ENCODE measurements at regions not wholly inside any gene's neighbourhood (a gene's known extent, or its start where the extent isn't known, plus 50 kb on each side); places are given as distances from the start of the nearest gene placed in this dataset.
A peak's percentile ranks its signal among the peaks of the same experiment; 100 is the strongest.

DNA sequence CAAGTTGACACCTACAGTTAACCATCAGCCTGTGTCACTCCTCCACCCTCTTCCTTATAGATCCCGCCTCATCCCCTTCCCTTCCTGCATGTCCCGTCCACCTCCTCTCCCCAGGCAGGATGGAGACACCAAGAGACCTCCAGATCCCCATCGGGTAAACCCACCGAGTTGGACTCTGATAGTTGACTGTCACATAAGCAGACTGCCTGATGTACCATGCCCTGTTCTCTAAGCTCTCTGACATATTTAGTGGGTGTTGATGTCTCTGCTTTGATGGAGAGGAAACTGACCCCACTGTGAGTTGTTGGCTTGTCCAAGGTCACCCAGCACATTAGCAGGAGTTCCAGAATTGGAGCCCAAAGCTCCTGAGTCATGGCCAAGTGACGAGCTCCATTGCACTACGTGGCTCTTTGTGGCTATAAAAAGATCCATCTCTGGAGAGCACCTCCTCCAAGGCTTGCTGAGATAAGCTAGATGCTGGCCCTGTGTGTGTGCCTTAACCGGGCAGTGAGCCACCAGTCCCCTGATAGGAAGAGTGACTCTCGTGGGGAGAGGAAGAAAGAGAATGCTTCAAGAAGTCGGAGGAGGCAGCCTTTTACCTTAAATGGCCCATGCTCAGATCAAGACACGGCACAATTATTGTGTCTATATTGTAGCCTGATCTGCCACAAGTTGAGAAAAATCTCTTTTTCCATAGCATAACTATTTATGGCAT lies 236.0 kb upstream of the ECI2 start (continued):
- TF ChIP-seq, protein P1, sequence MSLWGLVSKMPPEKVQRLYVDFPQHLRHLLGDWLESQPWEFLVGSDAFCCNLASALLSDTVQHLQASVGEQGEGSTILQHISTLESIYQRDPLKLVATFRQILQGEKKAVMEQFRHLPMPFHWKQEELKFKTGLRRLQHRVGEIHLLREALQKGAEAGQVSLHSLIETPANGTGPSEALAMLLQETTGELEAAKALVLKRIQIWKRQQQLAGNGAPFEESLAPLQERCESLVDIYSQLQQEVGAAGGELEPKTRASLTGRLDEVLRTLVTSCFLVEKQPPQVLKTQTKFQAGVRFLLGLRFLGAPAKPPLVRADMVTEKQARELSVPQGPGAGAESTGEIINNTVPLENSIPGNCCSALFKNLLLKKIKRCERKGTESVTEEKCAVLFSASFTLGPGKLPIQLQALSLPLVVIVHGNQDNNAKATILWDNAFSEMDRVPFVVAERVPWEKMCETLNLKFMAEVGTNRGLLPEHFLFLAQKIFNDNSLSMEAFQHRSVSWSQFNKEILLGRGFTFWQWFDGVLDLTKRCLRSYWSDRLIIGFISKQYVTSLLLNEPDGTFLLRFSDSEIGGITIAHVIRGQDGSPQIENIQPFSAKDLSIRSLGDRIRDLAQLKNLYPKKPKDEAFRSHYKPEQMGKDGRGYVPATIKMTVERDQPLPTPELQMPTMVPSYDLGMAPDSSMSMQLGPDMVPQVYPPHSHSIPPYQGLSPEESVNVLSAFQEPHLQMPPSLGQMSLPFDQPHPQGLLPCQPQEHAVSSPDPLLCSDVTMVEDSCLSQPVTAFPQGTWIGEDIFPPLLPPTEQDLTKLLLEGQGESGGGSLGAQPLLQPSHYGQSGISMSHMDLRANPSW (CRISPR knock-in tag; IDR thresholded peaks at IDR 0.05), result no peak
- TF ChIP-seq, protein P2, sequence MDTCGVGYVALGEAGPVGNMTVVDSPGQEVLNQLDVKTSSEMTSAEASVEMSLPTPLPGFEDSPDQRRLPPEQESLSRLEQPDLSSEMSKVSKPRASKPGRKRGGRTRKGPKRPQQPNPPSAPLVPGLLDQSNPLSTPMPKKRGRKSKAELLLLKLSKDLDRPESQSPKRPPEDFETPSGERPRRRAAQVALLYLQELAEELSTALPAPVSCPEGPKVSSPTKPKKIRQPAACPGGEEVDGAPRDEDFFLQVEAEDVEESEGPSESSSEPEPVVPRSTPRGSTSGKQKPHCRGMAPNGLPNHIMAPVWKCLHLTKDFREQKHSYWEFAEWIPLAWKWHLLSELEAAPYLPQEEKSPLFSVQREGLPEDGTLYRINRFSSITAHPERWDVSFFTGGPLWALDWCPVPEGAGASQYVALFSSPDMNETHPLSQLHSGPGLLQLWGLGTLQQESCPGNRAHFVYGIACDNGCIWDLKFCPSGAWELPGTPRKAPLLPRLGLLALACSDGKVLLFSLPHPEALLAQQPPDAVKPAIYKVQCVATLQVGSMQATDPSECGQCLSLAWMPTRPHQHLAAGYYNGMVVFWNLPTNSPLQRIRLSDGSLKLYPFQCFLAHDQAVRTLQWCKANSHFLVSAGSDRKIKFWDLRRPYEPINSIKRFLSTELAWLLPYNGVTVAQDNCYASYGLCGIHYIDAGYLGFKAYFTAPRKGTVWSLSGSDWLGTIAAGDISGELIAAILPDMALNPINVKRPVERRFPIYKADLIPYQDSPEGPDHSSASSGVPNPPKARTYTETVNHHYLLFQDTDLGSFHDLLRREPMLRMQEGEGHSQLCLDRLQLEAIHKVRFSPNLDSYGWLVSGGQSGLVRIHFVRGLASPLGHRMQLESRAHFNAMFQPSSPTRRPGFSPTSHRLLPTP (IDR thresholded peaks at IDR 0.05; ENCODE audit: borderline replicate concordance, extremely low read depth, insufficient read length), result no peak
- TF ChIP-seq SIRT6 (IDR thresholded peaks at IDR 0.05; ENCODE audit: low read depth, low read length) (no peak), CHD1 (IDR thresholded peaks at IDR 0.05; ENCODE audit: low read length) (no peak), NBN (IDR thresholded peaks at IDR 0.05; ENCODE audit: low read depth) (peak; percentile 78; the same call in 1 of the 2 replicates), SAFB (IDR thresholded peaks at IDR 0.05; ENCODE audit: borderline replicate concordance, low read depth, low read length) (no peak), TAF1 (IDR thresholded peaks at IDR 0.05; ENCODE audit: control insufficient read depth, extremely low read depth, insufficient read depth, low read length, severe bottlenecking) (no peak), TARDBP (IDR thresholded peaks at IDR 0.05) (no peak), POLR2AphosphoS2 (IDR thresholded peaks at IDR 0.05; ENCODE audit: low read length) (no peak), RBM15 (IDR thresholded peaks at IDR 0.05; ENCODE audit: insufficient read depth, low read length) (no peak), ZFP1 (CRISPR knock-in tag; IDR thresholded peaks at IDR 0.05) (no peak), NR2C2 (CRISPR knock-in tag; IDR thresholded peaks at IDR 0.05) (no peak), NR2C2 (tag; IDR thresholded peaks at IDR 0.05) (peak; percentile 87; the same call in 1 of the 2 replicates), GATAD2A (IDR thresholded peaks at IDR 0.05) (no peak)
- TF ChIP-seq, protein P3, sequence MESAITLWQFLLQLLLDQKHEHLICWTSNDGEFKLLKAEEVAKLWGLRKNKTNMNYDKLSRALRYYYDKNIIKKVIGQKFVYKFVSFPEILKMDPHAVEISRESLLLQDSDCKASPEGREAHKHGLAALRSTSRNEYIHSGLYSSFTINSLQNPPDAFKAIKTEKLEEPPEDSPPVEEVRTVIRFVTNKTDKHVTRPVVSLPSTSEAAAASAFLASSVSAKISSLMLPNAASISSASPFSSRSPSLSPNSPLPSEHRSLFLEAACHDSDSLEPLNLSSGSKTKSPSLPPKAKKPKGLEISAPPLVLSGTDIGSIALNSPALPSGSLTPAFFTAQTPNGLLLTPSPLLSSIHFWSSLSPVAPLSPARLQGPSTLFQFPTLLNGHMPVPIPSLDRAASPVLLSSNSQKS (CRISPR knock-in tag; IDR thresholded peaks at IDR 0.05), result no peak
- TF ChIP-seq, protein P4, sequence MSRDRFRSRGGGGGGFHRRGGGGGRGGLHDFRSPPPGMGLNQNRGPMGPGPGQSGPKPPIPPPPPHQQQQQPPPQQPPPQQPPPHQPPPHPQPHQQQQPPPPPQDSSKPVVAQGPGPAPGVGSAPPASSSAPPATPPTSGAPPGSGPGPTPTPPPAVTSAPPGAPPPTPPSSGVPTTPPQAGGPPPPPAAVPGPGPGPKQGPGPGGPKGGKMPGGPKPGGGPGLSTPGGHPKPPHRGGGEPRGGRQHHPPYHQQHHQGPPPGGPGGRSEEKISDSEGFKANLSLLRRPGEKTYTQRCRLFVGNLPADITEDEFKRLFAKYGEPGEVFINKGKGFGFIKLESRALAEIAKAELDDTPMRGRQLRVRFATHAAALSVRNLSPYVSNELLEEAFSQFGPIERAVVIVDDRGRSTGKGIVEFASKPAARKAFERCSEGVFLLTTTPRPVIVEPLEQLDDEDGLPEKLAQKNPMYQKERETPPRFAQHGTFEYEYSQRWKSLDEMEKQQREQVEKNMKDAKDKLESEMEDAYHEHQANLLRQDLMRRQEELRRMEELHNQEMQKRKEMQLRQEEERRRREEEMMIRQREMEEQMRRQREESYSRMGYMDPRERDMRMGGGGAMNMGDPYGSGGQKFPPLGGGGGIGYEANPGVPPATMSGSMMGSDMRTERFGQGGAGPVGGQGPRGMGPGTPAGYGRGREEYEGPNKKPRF (IDR thresholded peaks at IDR 0.05; ENCODE audit: low read depth, low read length), result no peak
- TF ChIP-seq, protein P5, sequence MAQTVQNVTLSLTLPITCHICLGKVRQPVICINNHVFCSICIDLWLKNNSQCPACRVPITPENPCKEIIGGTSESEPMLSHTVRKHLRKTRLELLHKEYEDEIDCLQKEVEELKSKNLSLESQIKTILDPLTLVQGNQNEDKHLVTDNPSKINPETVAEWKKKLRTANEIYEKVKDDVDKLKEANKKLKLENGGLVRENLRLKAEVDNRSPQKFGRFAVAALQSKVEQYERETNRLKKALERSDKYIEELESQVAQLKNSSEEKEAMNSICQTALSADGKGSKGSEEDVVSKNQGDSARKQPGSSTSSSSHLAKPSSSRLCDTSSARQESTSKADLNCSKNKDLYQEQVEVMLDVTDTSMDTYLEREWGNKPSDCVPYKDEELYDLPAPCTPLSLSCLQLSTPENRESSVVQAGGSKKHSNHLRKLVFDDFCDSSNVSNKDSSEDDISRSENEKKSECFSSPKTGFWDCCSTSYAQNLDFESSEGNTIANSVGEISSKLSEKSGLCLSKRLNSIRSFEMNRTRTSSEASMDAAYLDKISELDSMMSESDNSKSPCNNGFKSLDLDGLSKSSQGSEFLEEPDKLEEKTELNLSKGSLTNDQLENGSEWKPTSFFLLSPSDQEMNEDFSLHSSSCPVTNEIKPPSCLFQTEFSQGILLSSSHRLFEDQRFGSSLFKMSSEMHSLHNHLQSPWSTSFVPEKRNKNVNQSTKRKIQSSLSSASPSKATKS (CRISPR knock-in tag; IDR thresholded peaks at IDR 0.05), result no peak

Data from K562 (cell line).